ENCODE measurements at regions not wholly inside any gene's neighbourhood (a gene's known extent, or its start where the extent isn't known, plus 50 kb on each side); places are given as distances from the start of the nearest gene placed in this dataset.

GRCh38 chr13:72500851-72501250 lies 226.6 kb downstream of the MZT1 start:
- Histone ChIP-seq H3K27me3 (ENCODE audit: insufficient read depth) (no peaks in the 10 kb centered on the region), H3F3A (replicated peaks; ENCODE audit: insufficient read depth) (peaks cover 23% of the 10 kb centered on the region), H3K4me3 (ENCODE audit: low read depth in 2 of 2, low read length in 1 of 2) (no peak overlapping the region), H2AFZ (ENCODE audit: low read depth) (no peak overlapping the region), H3K4me1 (ENCODE audit: control insufficient read depth in 1 of 2, insufficient read depth in 2 of 2, low read depth in 1 of 2, low read length in 1 of 2) (peaks cover 11 to 18% of the 10 kb centered on the region in 2 experiments; a peak in 3 of 4 replicates), H3K9me2 (no peaks in the 10 kb centered on the region), H3K79me2 (ENCODE audit: insufficient read depth) (no peaks in the 10 kb centered on the region), H3K9ac (no peak overlapping the region), H3K4me2 (no peak overlapping the region), H3K27ac (ENCODE audit: low read depth in 2 of 2, low read length in 1 of 2) (no peak overlapping the region), H3K36me3 (replicated peaks in 1 of 2; ENCODE audit: control insufficient read depth in 1 of 2, insufficient read depth in 2 of 2, low read length in 1 of 2) (no peaks in the 10 kb centered on the region), H4K20me1 (ENCODE audit: insufficient read depth) (no peaks in the 10 kb centered on the region), H3K9me3 (no peaks in the 10 kb centered on the region)
- TF ChIP-seq TEAD4 (IDR thresholded peaks at IDR 0.05; ENCODE audit: borderline replicate concordance, insufficient read depth): no peak
- TF ChIP-seq SIN3A (IDR thresholded peaks at IDR 0.05; ENCODE audit: borderline replicate concordance, low read depth, low read length): no peak
- no peak for TF ChIP-seq MEF2A (IDR thresholded peaks at IDR 0.05; ENCODE audit: borderline replicate concordance, low read depth)
- TF ChIP-seq JUND (IDR thresholded peaks at IDR 0.05): no peak
- no peak for TF ChIP-seq RCOR1 (IDR thresholded peaks at IDR 0.05; ENCODE audit: low read length)
- no peak for TF ChIP-seq YY1 (IDR thresholded peaks at IDR 0.05; ENCODE audit: low read depth)
- no peak for TF ChIP-seq REST (IDR thresholded peaks at IDR 0.05; ENCODE audit: low read depth, low read length)
- no peak for DNase-seq
- ChIA-PET POLR2A (no interaction called here), CTCF (no interaction called here)
- 90% methylated on average over 2 of the region's 2 CpGs for WGBS (ENCODE audit: low lambda C conversion rate)

GRCh38 chr13:72495681-72496080 lies 231.7 kb downstream of the MZT1 start:
- no peak overlapping the region for H3K27ac ChIP-seq (ENCODE audit: low read depth in 2 of 2, low read length in 1 of 2)
- no peak overlapping the region for H2AFZ ChIP-seq (ENCODE audit: low read depth)
- WGBS (ENCODE audit: low lambda C conversion rate): 93% methylated on average over 4 of the region's 4 CpGs
- no peak for DNase-seq
- no peaks in the 10 kb centered on the region for H3K36me3 ChIP-seq (replicated peaks in 1 of 2; ENCODE audit: control insufficient read depth in 1 of 2, insufficient read depth in 2 of 2, low read length in 1 of 2)
- POLR2A ChIA-PET: no interaction called here
- no peaks in the 10 kb centered on the region for H3K9me2 ChIP-seq
- H3K9me3 ChIP-seq: no peaks in the 10 kb centered on the region
- no peaks in the 10 kb centered on the region for H3K4me1 ChIP-seq (ENCODE audit: control insufficient read depth in 1 of 2, insufficient read depth in 2 of 2, low read depth in 1 of 2, low read length in 1 of 2)
- H3K4me3 ChIP-seq (ENCODE audit: low read depth in 2 of 2, low read length in 1 of 2): no peak overlapping the region
- no peak overlapping the region for H3K4me2 ChIP-seq
- TF ChIP-seq SIN3A (IDR thresholded peaks at IDR 0.05; ENCODE audit: borderline replicate concordance, low read depth, low read length) (no peak), SMC3 (IDR thresholded peaks at IDR 0.05; ENCODE audit: low read depth, low read length) (no peak), USF1 (IDR thresholded peaks at IDR 0.05; ENCODE audit: borderline replicate concordance, low read depth) (no peak), FOSL2 (IDR thresholded peaks at IDR 0.05; ENCODE audit: borderline replicate concordance, low read depth) (no peak), MXI1 (IDR thresholded peaks at IDR 0.05; ENCODE audit: low read depth, low read length) (no peak), JUND (IDR thresholded peaks at IDR 0.05) (no peak), GABPA (IDR thresholded peaks at IDR 0.05; ENCODE audit: low read depth) (no peak)
- H3K27me3 ChIP-seq (ENCODE audit: insufficient read depth): no peaks in the 10 kb centered on the region
- no peak overlapping the region for H3K9ac ChIP-seq
- CTCF ChIA-PET: no interaction called here
- no peaks in the 10 kb centered on the region for H3F3A ChIP-seq (replicated peaks; ENCODE audit: insufficient read depth)
- H3K79me2 ChIP-seq (ENCODE audit: insufficient read depth): no peaks in the 10 kb centered on the region
- H4K20me1 ChIP-seq (ENCODE audit: insufficient read depth): no peaks in the 10 kb centered on the region

Data from SK-N-SH (cell line).